ENCODE measurements at regions not wholly inside any gene's neighbourhood (a gene's known extent, or its start where the extent isn't known, plus 50 kb on each side); places are given as distances from the start of the nearest gene placed in this dataset.

- Histone ChIP-seq H3K36me3 (no peaks in the 10 kb centered on the region), H4K20me1 (no peaks in the 10 kb centered on the region), H3K4me1 (no peaks in the 10 kb centered on the region), H3K27me3 (no peaks in the 10 kb centered on the region), H3K9me3 (no peaks in the 10 kb centered on the region), H3K9ac (no peak overlapping the region), H3K4me3 (no peak overlapping the region), H3K4me2 (no peak overlapping the region), H3K27ac (no peak overlapping the region)
- TF ChIP-seq Cebpa-rat (IDR thresholded peaks at IDR 0.05) = no peak
Measured at GRCh38 chr10:3902054-3902808, 117.2 kb upstream of the KLF6 start.

- no peaks in the 10 kb centered on the region for H4K20me1 ChIP-seq
- H3K4me2 ChIP-seq = no peak overlapping the region
- no peaks in the 10 kb centered on the region for H3K9me3 ChIP-seq
- no peak overlapping the region for H3K4me3 ChIP-seq
- H3K27me3 ChIP-seq = no peaks in the 10 kb centered on the region
- H3K9ac ChIP-seq = no peak overlapping the region
- TF ChIP-seq Cebpa-rat (IDR thresholded peaks at IDR 0.05) = no peak
- H3K36me3 ChIP-seq = no peaks in the 10 kb centered on the region
- no peaks in the 10 kb centered on the region for H3K4me1 ChIP-seq
- no peak overlapping the region for H3K27ac ChIP-seq
Measured at GRCh38 chr10:3901370-3901769, 116.4 kb upstream of the KLF6 start.

DNA sequence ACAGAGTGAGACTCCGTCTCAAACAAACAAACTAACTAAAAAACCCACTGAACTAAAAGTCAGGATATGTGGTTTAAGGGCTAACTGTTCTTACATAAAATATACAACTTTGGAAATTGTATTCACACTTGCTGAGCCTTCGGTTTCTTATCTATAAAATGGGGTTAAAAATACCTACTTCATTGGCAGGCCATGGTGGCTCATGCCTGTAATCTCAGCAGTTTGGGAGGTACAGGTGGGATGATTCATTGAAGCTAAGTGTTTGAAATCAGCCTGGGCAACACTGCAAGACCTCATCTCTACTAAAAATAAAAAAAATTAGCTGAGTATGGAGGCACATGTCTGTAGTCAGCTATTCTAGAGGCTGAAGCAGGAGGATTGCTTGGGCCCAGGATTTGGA lies 115.4 kb upstream of the KLF6 start:
- no peaks in the 10 kb centered on the region for H3K36me3 ChIP-seq
- H3K9me3 ChIP-seq = no peaks in the 10 kb centered on the region
- no peak overlapping the region for H3K27ac ChIP-seq
- H3K9ac ChIP-seq = no peak overlapping the region
- H3K4me1 ChIP-seq = no peaks in the 10 kb centered on the region
- no peaks in the 10 kb centered on the region for H4K20me1 ChIP-seq
- H3K27me3 ChIP-seq = no peaks in the 10 kb centered on the region
- TF ChIP-seq Cebpa-rat (IDR thresholded peaks at IDR 0.05) = no peak
- no peak overlapping the region for H3K4me3 ChIP-seq
- H3K4me2 ChIP-seq = no peak overlapping the region

GRCh38 chr10:3898821-3899220 lies 113.8 kb upstream of the KLF6 start:
- no peak overlapping the region for H3K27ac ChIP-seq
- H3K4me3 ChIP-seq = no peak overlapping the region
- H3K36me3 ChIP-seq = no peaks in the 10 kb centered on the region
- H4K20me1 ChIP-seq = no peaks in the 10 kb centered on the region
- no peak for TF ChIP-seq Cebpa-rat (IDR thresholded peaks at IDR 0.05)
- no peak overlapping the region for H3K9ac ChIP-seq
- H3K4me1 ChIP-seq = no peaks in the 10 kb centered on the region
- H3K9me3 ChIP-seq = no peaks in the 10 kb centered on the region
- H3K4me2 ChIP-seq = no peak overlapping the region
- H3K27me3 ChIP-seq = no peaks in the 10 kb centered on the region

- H3K4me2 ChIP-seq = no peak overlapping the region
- no peak overlapping the region for H3K9ac ChIP-seq
- 0 out of 2 replicates have a peak, but pooled peaks cover 4% of the 10 kb centered on the region for H3K4me1 ChIP-seq
- H3K9me3 ChIP-seq = no peaks in the 10 kb centered on the region
- no peak for TF ChIP-seq Cebpa-rat (IDR thresholded peaks at IDR 0.05)
- no peaks in the 10 kb centered on the region for H3K27me3 ChIP-seq
- H3K4me3 ChIP-seq = no peak overlapping the region
- H4K20me1 ChIP-seq = no peaks in the 10 kb centered on the region
- no peaks in the 10 kb centered on the region for H3K36me3 ChIP-seq
- H3K27ac ChIP-seq = no peak overlapping the region
Measured at GRCh38 chr10:3897156-3897555, 112.1 kb upstream of the KLF6 start.

GRCh38 chr10:3896161-3896560 lies 111.2 kb upstream of the KLF6 start:
- Histone ChIP-seq H3K36me3 (no peaks in the 10 kb centered on the region), H3K9ac (no peak overlapping the region), H3K4me2 (no peak overlapping the region), H3K27ac (no peak overlapping the region), H3K27me3 (no peaks in the 10 kb centered on the region), H3K9me3 (no peaks in the 10 kb centered on the region), H4K20me1 (no peaks in the 10 kb centered on the region), H3K4me1 (0 out of 2 replicates have a peak, but pooled peaks cover 4% of the 10 kb centered on the region), H3K4me3 (no peak overlapping the region)
- TF ChIP-seq Cebpa-rat (IDR thresholded peaks at IDR 0.05) = no peak

- TF ChIP-seq Cebpa-rat (IDR thresholded peaks at IDR 0.05) = no peak
- Histone ChIP-seq H3K27ac (no peak overlapping the region), H4K20me1 (no peaks in the 10 kb centered on the region), H3K9me3 (no peaks in the 10 kb centered on the region), H3K9ac (no peak overlapping the region), H3K4me2 (no peak overlapping the region), H3K4me3 (no peak overlapping the region), H3K4me1 (0 out of 2 replicates have a peak, but pooled peaks cover 4% of the 10 kb centered on the region), H3K36me3 (no peaks in the 10 kb centered on the region), H3K27me3 (no peaks in the 10 kb centered on the region)
Measured at GRCh38 chr10:3895045-3895631, 110.1 kb upstream of the KLF6 start.

DNA sequence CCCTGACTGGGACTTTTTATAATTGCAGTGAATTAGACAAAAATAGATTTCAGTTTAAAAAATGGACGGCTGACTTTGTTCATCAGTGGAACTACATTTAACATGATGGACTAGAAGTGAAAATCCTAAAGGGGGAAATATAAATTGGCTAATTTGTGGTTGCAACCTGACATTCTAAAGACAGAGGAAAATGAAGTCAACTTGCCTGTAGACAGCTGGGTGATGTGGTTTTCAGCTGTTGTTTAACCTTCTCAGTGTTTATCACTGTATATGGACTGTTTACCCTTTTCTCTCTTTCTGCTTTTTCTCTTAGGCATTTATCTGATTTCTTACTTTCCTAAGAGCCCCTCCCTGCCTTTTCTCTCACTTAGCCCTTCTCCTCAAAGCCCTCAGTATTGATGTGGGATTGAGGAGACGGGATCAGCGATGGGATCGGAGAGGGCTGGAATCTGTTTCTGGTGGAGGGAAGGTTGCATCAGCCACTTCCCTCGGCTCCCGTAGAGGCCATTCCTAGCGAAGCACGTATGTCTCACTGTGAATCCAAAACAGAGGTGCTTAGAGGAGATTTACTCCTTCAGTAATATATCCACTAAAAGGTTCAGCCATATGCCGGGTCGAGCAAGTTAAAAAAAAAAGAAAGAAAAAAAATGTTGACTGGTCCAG lies 109.0 kb upstream of the KLF6 start:
- 0 out of 2 replicates have a peak, but pooled peaks cover 4% of the 10 kb centered on the region for H3K4me1 ChIP-seq
- H3K9ac ChIP-seq = no peak overlapping the region
- no peak overlapping the region for H3K4me3 ChIP-seq
- no peak overlapping the region for H3K27ac ChIP-seq
- no peaks in the 10 kb centered on the region for H4K20me1 ChIP-seq
- H3K36me3 ChIP-seq = no peaks in the 10 kb centered on the region
- no peaks in the 10 kb centered on the region for H3K9me3 ChIP-seq
- TF ChIP-seq Cebpa-rat (IDR thresholded peaks at IDR 0.05) = no peak
- H3K27me3 ChIP-seq = no peaks in the 10 kb centered on the region
- H3K4me2 ChIP-seq = no peak overlapping the region

DNA sequence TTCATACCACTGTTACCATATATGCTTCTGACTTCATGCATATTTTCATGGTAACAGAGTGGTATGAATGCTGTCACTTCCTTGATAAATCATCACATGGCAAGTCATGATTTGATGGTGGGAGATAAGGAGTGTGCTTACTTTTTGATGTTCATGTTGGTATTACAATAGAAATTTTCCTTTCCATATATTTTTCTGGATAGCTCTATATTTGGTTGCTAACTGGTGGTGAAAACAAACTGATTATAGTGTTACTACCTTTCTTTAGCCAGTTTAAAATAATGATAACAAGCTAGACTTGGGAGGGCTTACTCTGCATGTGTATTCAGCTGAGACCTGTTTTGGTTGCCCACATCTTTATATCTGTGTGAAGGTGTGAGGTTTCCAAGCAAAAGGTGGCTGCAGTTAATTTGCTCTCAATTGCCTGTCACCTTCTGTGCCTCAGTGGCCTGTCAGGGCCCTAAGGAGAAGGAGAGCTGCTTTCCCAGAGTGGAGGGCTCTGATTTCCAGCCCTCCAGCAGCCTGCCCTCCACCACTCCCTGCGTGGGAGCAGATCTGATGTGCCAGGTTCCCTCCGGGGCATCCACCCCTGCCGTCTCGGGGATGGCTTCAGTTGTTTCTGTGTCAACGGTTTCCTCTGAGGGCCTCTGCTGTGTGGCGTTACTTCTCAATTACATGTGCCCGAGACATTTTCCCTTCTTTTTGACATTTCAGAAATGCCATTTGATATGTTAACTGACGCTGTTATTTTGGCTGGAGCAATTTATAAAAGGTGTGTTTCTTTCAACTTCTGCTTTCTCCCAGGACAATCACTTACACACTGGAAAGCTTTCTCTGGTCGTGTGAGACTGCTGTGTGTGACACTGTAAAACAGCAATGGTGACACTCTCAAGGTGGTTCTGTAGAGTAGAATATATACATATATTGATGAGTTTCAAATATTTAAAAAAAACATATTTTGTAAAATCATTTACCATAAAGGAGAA lies 107.7 kb upstream of the KLF6 start:
- no peaks in the 10 kb centered on the region for H3K36me3 ChIP-seq
- TF ChIP-seq Cebpa-rat (IDR thresholded peaks at IDR 0.05) = no peak
- H4K20me1 ChIP-seq = no peaks in the 10 kb centered on the region
- H3K27me3 ChIP-seq = no peaks in the 10 kb centered on the region
- H3K4me1 ChIP-seq = 0 out of 2 replicates have a peak, but pooled peaks cover 4% of the 10 kb centered on the region
- no peak overlapping the region for H3K4me2 ChIP-seq
- H3K9me3 ChIP-seq = no peaks in the 10 kb centered on the region
- no peak overlapping the region for H3K9ac ChIP-seq
- no peak overlapping the region for H3K4me3 ChIP-seq
- H3K27ac ChIP-seq = no peak overlapping the region
